ENCODE measurements at regions not wholly inside any gene's neighbourhood (a gene's known extent, or its start where the extent isn't known, plus 50 kb on each side); places are given as distances from the start of the nearest gene placed in this dataset.
A peak's percentile ranks its signal among the peaks of the same experiment; 100 is the strongest.

- H3K36me3 Mint-ChIP-seq (ENCODE audit: unreplicated experiment), result no peaks in the 10 kb centered on the region
- no peak overlapping the region for H3K4me3 Mint-ChIP-seq (ENCODE audit: unreplicated experiment)
- TF ChIP-seq CTCF (IDR thresholded peaks at IDR 0.05), result no peak
- H3K4me1 Mint-ChIP-seq (ENCODE audit: unreplicated experiment), result no peaks in the 10 kb centered on the region
- H3K27ac Mint-ChIP-seq (ENCODE audit: unreplicated experiment), result no peak overlapping the region
- H3K27me3 Mint-ChIP-seq (ENCODE audit: unreplicated experiment), result peaks cover 10% of the 10 kb centered on the region
- no peak for DNase-seq (ENCODE audit: extremely low spot score, unreplicated experiment)
- no peaks in the 10 kb centered on the region for H3K9me3 Mint-ChIP-seq (ENCODE audit: unreplicated experiment)
Observed at GRCh38 chr9:15018096-15018637, 107.9 kb upstream of the FREM1 start.

GRCh38 chr9:15010581-15010980, 100.4 kb upstream of the FREM1 start:
- Mint-ChIP-seq H3K36me3 (ENCODE audit: unreplicated experiment) (no peaks in the 10 kb centered on the region), H3K9me3 (ENCODE audit: unreplicated experiment) (no peaks in the 10 kb centered on the region), H3K4me3 (ENCODE audit: unreplicated experiment) (no peak overlapping the region), H3K27ac (ENCODE audit: unreplicated experiment) (no peak overlapping the region), H3K27me3 (ENCODE audit: unreplicated experiment) (peaks cover 31% of the 10 kb centered on the region), H3K4me1 (ENCODE audit: unreplicated experiment) (no peaks in the 10 kb centered on the region)
- no peak for DNase-seq (ENCODE audit: extremely low spot score, unreplicated experiment)
- TF ChIP-seq CTCF (IDR thresholded peaks at IDR 0.05), result no peak

- Mint-ChIP-seq H3K27ac (ENCODE audit: unreplicated experiment) (no peak overlapping the region), H3K36me3 (ENCODE audit: unreplicated experiment) (no peaks in the 10 kb centered on the region), H3K27me3 (ENCODE audit: unreplicated experiment) (peaks cover 44% of the 10 kb centered on the region), H3K4me3 (ENCODE audit: unreplicated experiment) (no peak overlapping the region), H3K4me1 (ENCODE audit: unreplicated experiment) (no peaks in the 10 kb centered on the region), H3K9me3 (ENCODE audit: unreplicated experiment) (no peaks in the 10 kb centered on the region)
- DNase-seq (ENCODE audit: extremely low spot score, unreplicated experiment), result no peak
- TF ChIP-seq CTCF (IDR thresholded peaks at IDR 0.05), result no peak
Observed at GRCh38 chr9:15007698-15008097, 97.5 kb upstream of the FREM1 start.

GRCh38 chr9:14994738-14995137, 84.5 kb upstream of the FREM1 start:
- Mint-ChIP-seq H3K4me1 (ENCODE audit: unreplicated experiment) (peaks cover 8% of the 10 kb centered on the region), H3K27ac (ENCODE audit: unreplicated experiment) (no peak overlapping the region), H3K9me3 (ENCODE audit: unreplicated experiment) (peaks cover 3% of the 10 kb centered on the region), H3K36me3 (ENCODE audit: unreplicated experiment) (no peaks in the 10 kb centered on the region), H3K4me3 (ENCODE audit: unreplicated experiment) (no peak overlapping the region), H3K27me3 (ENCODE audit: unreplicated experiment) (peaks cover 18% of the 10 kb centered on the region)
- no peak for DNase-seq (ENCODE audit: extremely low spot score, unreplicated experiment)
- TF ChIP-seq CTCF (IDR thresholded peaks at IDR 0.05), result no peak

- no peak for DNase-seq (ENCODE audit: extremely low spot score, unreplicated experiment)
Observed at GRCh38 chr9:14993901-14994554, 83.8 kb upstream of the FREM1 start.

More at GRCh38 chr9:14993901-14994554, 83.8 kb upstream of the FREM1 start:
- Mint-ChIP-seq H3K27me3 (ENCODE audit: unreplicated experiment) (peaks cover 15% of the 10 kb centered on the region), H3K36me3 (ENCODE audit: unreplicated experiment) (no peaks in the 10 kb centered on the region), H3K4me1 (ENCODE audit: unreplicated experiment) (peaks cover 8% of the 10 kb centered on the region), H3K27ac (ENCODE audit: unreplicated experiment) (no peak overlapping the region), H3K9me3 (ENCODE audit: unreplicated experiment) (peaks cover 3% of the 10 kb centered on the region), H3K4me3 (ENCODE audit: unreplicated experiment) (peak overlapping the region; percentile 69)
- TF ChIP-seq CTCF (IDR thresholded peaks at IDR 0.05), result no peak
